HL-60 (cell line): ENCODE measurements at regions not wholly inside any gene's neighbourhood (a gene's known extent, or its start where the extent isn't known, plus 50 kb on each side); places are given as distances from the start of the nearest gene placed in this dataset.

ENCODE experiments used
- POLR2AphosphoS5 ChIP-seq: IDR thresholded peaks from 2 replicates; pipeline ENCODE4 v1.6.1; 2012; ENCODE audit warnings: low read depth
- TF ChIP-seq, protein P1 (sequence below): IDR thresholded peaks from 2 replicates; pipeline ENCODE4 v1.6.1; 2012; ENCODE audit warnings: low read depth; ENCODE audit not compliant: insufficient replicate concordance
- TF ChIP-seq, protein P2 (sequence below): IDR thresholded peaks from one replicate; pipeline ENCODE4 v1.5.1; 2011; ENCODE audit warnings: low read length, control low read depth, inconsistent platforms; ENCODE audit not compliant: insufficient read depth

DNA sequence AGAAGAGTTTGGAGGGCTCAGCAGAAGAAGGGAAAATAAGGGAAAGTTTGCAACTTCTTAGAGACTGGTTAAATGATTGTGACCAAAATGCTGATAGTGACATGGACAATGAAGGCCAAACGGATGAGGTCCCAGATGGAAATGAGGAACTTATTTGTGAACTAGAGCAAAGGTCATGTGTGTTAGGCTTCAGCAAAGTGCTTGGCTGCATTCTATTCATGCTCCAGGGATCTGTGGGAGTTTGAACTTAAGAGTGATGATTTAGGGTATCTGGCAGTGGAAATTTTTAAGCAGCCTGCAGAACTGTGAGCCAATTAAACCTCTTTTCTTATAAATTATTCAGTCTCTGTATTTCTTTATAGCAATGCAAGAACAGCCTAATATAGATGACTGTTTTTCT, 88.9 kb upstream of the ARHGAP5 start:
- TF ChIP-seq, protein P1, sequence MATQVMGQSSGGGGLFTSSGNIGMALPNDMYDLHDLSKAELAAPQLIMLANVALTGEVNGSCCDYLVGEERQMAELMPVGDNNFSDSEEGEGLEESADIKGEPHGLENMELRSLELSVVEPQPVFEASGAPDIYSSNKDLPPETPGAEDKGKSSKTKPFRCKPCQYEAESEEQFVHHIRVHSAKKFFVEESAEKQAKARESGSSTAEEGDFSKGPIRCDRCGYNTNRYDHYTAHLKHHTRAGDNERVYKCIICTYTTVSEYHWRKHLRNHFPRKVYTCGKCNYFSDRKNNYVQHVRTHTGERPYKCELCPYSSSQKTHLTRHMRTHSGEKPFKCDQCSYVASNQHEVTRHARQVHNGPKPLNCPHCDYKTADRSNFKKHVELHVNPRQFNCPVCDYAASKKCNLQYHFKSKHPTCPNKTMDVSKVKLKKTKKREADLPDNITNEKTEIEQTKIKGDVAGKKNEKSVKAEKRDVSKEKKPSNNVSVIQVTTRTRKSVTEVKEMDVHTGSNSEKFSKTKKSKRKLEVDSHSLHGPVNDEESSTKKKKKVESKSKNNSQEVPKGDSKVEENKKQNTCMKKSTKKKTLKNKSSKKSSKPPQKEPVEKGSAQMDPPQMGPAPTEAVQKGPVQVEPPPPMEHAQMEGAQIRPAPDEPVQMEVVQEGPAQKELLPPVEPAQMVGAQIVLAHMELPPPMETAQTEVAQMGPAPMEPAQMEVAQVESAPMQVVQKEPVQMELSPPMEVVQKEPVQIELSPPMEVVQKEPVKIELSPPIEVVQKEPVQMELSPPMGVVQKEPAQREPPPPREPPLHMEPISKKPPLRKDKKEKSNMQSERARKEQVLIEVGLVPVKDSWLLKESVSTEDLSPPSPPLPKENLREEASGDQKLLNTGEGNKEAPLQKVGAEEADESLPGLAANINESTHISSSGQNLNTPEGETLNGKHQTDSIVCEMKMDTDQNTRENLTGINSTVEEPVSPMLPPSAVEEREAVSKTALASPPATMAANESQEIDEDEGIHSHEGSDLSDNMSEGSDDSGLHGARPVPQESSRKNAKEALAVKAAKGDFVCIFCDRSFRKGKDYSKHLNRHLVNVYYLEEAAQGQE, result no peak
- TF ChIP-seq POLR2AphosphoS5, result no peak
- TF ChIP-seq, protein P2, sequence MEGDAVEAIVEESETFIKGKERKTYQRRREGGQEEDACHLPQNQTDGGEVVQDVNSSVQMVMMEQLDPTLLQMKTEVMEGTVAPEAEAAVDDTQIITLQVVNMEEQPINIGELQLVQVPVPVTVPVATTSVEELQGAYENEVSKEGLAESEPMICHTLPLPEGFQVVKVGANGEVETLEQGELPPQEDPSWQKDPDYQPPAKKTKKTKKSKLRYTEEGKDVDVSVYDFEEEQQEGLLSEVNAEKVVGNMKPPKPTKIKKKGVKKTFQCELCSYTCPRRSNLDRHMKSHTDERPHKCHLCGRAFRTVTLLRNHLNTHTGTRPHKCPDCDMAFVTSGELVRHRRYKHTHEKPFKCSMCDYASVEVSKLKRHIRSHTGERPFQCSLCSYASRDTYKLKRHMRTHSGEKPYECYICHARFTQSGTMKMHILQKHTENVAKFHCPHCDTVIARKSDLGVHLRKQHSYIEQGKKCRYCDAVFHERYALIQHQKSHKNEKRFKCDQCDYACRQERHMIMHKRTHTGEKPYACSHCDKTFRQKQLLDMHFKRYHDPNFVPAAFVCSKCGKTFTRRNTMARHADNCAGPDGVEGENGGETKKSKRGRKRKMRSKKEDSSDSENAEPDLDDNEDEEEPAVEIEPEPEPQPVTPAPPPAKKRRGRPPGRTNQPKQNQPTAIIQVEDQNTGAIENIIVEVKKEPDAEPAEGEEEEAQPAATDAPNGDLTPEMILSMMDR, result no peak
